HG03571 (cell line): ENCODE measurements at regions not wholly inside any gene's neighbourhood (a gene's known extent, or its start where the extent isn't known, plus 50 kb on each side); places are given as distances from the start of the nearest gene placed in this dataset.

Source experiments
- ATAC-seq: cut with Tn5 transposase; IDR thresholded peaks from one replicate; pipeline ENCODE4 v1.9.1; 2021; ENCODE audit not compliant: unreplicated experiment

DNA sequence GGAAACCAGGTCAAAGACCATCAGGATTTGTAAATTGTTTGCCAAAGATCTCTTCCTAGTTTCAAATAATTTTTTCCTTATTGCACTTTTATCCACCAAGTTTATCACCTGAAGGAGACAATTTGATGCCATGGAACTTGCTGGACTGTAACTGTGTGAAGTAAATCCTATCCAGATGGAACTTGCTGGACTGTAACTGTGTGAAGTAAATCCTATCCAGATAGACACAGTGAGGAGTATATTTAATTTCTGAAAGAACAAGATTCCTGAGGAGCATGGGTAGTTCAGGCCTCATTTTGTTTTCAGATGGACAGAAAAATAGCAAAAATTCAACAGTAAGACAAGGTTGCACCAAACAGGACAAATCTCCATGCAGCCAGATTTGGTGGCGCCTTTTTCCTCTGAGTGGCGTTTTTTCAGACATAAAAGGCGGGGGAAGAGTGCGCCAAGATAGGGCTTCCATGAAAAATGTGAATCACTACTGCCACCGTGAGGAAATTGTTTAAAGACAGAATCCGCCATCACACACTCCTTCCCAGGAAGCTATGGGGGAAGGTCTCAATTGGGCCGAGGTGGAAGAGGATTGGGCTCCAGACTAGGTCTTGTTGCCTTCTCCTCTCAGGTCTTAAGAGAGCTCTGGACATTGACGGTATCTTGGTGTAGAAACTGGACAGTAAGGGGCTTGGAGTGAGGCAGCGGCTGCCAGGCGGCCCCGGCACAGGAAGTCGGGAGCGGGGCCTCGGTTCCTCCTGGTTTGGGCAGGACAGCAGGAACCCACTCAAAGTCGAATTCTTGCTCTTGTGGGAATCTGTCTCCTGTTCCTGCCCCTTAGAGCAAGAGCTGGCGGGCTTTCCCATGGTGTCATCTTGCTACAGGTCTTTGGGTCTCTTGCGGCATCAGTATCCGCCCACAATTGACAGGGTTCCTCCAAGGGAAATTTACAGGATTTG is 234.7 kb downstream of the OR13H1 start:
- no peak for ATAC-seq

DNA sequence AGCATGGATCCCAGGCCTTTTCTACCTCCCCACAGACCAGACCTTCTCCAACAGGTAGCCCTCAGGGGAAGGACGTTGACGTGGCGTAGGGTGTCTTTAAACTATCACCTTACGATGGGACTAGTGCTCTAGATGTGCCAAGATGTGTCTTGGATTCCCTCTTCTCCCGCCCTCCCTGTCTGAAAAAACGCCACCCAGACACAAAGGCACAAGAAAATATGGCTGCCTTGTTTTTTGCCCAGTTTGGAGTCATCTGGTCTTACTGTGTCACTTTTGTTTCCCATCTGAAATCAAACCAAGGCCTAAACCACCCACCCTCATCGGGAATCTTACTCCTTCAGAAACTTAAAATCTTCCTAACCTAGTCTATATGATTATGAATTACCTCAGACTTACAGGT is 235.4 kb downstream of the OR13H1 start:
- no peak for ATAC-seq

DNA sequence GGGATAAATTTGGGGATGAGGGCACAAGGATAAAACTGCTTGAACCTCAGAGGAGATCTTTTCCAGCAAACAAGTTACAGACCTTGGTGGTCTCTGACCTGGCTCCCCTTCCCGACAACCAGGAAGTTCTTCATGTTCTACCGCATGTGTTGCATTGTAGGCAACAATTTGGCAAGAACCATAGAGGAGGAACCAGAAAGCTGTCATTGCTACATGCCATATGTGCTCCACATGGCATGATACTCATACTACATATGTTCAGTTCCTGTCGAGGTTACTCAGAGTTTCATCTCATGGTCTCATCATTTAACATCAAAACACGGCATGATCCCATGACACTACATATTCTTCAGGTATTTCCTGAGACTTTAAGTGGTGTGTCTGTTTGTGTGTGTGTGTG is 235.9 kb downstream of the OR13H1 start:
- ATAC-seq: no peak

DNA sequence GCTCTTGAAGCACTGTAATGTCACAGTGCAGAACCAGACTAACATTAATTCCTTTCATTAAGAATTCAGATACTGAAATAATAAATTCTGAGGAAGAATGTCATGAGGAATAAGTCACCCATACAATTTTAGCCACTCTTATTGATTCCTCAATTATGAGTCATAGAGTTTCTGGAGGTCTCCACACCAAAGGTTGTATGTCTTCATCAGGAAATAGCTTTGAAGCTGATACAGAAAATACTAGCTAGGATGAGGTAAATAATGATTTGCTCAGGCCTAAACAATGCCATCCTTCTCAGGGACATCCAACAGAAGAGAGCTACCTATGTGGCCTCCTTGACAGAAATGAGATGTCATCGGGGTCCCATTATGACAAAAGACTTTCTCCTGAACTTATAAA is 238.8 kb downstream of the OR13H1 start:
- no peak for ATAC-seq

DNA sequence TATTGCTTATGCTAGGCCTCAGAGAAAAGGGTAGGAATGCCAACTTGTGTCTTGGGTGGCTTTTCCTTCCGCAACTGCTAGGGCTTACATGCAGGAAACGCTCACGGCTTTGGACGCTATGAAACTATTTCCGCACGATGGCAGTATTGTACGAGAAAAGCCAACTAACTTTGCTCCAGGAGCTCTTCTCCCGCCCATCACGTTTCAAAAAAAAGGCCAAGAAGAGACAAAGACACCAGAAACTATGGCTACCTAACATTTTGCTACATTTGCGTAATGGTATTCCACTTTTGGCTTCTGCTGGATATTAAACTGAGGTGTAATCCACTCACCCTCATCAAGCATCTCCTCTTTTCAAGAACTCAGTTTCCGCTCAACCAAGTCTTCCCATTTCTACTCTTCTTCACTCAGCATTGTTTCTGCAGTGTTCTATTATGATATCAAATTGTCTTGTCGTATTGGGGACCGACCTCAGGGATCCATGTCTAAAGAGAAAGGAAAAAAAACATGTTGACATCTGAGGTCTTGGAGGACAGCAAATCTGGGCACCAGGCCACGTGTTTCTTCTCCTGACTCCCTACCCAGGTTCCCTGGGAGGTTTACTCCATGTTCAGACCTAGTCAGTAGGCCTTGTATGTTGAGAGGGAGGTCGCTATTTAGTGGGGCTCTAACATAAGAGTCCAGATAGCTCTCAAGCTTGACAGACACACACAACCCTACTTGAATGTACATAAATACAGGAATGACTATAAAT is 239.4 kb upstream of the STK26 start:
- no peak for ATAC-seq

DNA sequence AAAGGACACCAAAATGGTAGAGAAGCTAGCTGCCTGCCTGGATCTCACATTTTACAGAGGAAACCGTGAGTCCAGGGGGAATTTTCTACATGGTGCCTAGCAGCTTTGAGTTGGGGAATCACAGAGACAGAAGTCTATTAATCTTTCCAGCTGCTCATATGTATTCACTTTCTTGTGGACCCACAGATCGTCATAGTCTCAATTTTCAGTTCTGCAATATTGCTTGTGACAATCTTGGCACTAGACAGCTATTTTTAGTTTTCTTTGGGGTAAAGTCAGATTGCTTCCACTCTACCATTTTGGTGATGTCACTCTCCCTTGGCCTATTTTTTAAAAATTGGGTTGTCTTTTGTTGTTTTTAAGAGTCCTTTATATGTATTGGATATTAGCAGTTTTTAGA is 233.4 kb upstream of the STK26 start:
- no peak for ATAC-seq

DNA sequence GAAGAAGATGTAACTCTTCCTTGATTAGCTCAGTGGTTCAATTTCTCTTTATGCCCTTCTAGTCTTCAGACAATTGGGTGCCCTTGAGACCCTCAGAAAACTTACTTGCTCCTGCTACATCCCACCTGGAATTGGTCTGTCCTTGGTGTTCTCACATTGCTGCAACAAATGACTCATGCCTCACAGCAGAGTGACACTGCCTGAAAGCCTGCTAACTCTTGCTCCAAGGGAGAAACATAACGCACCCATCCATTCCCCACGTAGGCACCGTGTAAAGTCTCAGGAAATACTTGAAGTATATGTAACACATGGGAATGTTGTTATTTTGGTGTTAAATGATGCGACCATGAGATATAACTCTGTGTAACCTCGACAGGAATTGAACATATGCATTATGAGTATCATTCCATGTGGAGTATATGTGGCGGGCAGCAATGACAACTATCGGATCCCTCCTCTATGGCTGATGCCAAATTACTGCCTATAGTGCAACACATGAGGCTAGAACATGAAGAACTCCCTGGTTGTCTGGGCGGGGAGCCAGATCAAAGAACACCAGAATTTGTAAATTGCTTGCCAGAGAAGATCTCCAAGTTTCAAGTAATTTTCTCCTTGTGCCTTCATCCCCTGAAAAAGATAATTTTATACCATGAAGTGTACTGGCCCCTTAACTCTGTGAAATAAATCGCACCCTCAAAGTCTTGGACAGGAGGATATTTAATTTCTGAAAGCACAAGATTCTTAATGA is 231.3 kb upstream of the STK26 start:
- no peak for ATAC-seq

DNA sequence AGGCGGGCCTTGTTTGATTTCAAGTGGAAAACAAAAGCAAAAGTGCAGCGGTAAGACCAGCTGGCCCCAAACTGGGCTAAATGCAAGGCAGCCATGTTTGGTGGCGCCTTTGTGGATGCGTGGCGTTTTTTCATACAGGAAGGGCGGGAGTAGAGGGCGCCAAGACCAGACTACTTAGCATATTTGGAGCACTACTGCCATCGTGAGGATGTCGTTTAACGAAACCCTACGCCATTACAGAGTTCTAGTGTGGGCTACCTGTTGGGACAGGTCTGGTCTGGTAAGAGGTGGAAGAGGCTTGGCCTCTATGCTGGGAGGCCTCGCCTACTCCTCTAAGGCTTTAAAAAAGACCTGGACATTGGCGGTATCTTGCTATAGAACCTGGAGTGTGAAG is 230.7 kb upstream of the STK26 start:
- ATAC-seq: no peak

DNA sequence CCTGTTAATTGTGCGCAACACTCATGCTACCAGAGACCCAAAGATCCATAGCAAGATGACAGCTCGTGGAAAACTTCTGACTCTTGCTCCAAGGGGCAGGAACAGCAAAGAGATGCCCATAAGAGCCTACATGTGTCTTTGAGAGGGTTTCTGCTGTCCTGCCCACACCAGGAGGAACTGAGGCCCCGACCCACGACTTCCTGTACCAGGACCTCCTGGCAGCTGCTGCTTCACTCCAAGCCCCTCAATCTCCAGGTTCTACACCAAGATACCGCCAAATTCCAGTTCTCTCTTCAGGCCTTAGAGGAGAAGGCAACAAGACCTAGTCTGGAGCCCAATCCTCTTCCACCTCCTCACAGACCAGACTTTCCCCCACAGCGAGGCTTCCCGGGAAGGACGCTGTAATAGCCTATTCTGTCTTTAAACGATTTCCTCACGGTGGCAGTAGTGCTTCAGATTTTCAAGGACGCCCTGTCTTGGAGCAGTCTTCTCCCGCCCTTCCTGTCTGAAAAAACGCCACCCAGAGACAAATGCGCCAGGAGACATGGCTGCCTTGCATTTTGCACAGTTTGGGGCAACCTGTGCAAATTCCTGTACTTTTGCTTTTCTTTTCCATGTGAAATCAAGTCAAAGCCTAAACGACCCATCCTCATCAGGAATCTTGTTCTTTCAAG is 230.2 kb upstream of the STK26 start:
- no peak for ATAC-seq

DNA sequence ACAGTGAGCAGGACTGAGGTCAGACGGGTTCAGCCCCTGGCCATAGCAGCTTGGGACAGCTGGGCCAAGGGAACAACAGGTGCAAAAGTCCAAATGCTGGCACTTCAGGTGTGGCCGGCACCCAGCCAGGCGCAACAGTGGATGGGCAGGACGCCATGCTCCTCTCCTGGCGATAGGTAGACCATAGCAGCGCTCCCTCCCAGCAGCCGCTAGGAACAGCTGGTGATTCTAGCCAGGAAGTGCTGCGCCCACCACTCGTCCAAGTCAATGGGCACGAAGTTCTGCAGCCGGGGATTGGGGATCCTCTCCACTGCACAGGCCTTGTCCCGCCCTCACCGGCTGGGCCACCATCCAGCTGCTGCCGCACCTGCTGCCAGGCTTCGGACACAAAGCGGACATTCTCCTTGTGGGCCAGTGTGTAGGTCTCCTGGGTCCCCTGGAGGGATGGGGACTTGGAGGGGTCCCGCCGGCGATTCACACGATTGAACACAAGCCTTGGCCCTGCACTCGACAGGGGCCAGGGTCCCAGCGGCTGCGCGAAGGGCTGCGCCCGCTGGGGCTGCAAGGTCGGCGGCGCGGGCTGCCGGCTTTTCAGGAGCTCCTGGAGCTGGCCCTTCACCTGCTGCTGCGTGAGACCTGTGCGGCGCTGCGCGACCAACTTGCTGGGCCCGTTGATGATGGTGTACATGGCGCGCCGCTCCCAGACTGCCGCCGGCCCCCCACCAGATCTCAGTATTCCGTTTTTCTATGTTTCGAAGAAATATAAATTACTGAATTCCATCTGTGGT is 227.5 kb upstream of the STK26 start:
- no peak for ATAC-seq

DNA sequence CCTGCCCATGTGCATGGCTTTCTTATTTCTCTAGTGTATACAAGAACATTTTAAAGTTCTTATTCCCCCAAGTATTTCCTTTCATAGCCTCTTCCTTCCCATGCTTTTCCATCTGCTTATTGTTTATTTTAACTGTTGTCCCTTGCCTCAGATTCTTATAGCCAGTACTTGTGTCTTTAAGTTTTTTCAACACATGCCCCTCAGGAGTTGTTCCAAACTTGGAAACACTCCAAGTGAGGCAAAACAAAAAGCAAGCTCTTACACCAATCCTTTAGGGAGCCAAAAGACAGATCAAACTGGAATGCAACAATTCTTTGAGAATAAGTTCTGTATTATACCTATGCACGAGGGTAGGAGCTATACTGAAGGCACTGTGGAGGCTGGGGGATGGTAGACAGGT is 222.0 kb upstream of the STK26 start:
- ATAC-seq: no peak

DNA sequence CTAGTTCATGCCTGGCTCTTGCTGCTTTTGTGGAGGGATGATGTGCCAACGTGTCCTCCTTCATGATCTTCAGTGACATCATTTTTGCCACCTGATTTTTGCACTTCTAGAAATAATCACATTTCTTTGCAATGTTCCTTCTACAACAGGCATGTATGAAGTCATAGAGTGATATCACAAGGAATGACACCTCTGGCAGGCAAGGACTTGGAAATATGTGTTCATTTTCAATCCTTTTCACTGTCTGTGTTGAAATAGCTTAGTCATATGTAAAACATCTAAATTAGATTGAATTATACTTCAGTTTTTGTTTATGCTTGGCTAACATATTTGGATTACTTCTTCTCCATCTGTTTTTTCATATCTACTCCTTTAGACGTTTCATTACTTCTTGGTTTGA is 221.2 kb upstream of the STK26 start:
- ATAC-seq: no peak

DNA sequence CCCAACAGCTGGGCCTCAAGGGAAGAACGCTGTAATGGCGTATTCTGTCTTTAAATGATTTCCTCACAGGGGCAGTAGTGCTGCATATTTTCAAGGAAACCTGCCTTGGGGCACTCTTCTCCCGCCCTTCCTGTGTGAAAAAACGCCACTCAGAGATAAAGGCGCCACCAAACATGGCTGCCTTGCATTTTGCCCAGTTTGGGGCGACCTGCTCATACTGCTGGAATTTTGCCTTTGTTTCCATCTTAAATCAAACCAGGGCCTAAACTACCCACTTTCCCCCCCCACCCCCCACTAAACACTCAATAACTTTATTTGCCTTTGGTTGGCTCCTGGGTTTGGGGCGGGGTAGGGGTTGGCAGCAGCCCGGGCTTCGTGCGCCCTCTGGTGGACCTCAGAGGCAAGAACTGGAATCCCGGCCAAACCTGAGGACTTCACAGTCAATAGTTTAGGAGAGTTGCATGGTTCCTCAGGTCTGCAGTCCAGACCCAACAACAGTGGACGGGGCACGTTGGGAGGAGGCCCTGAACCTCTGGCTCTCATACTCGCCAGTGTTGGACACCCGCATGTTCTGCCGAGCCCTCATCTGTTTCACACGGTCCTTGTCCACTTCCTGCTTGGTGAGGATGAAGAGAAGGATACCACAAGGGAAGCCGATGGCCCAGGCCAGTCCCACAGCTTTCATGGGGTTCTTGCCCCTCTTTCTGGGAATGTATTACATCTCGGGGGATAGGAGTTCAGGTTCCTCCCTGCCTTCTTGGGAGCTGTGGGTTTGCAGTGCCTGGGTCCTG is 220.1 kb upstream of the STK26 start:
- ATAC-seq: no peak

DNA sequence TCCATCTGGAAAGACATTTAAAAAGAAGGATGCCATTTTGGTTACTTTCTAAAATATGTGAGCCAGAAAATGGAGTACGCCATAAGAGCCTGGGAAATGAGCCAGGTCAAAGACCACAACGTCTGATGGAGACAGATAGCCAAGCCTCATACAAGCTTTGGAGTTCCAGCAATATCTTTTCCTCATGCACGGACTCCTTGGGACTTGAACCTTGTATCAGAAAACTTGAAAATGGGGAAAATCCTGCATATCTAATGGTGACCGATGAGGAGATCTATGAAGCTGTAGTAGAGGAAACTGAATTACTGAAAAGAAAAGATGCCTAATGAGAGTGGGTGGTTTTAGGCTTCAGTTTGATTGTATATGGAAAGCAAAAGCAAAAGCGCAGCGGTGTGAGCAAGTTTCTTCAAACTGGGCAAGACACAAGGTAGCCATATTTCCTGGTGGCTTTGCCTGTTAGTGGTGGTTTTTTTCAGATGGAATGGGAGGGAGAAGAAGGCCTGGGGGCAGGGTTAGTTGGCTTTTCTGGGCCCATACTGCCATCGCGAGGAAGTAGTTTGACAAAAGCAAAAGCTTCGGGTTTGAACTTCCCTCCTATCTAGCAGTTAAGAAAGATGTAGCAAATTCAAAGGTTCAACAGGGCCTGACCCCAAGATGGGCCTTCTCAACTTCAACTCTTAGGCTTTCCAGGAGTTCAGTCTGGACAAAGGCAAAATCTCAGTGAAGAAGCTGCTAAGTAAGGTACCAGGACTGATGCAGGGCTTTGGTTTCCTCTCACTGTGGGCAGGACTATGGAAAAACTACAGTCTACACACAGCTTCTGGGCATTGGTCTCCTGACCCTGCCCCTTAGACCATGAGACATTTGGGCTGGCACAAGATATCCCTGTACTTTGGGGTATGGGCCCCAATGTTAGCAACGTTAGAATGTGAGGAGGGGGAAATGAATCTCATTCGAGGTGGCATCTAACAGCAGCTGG is 210.0 kb upstream of the STK26 start:
- ATAC-seq: peak; percentile 78

DNA sequence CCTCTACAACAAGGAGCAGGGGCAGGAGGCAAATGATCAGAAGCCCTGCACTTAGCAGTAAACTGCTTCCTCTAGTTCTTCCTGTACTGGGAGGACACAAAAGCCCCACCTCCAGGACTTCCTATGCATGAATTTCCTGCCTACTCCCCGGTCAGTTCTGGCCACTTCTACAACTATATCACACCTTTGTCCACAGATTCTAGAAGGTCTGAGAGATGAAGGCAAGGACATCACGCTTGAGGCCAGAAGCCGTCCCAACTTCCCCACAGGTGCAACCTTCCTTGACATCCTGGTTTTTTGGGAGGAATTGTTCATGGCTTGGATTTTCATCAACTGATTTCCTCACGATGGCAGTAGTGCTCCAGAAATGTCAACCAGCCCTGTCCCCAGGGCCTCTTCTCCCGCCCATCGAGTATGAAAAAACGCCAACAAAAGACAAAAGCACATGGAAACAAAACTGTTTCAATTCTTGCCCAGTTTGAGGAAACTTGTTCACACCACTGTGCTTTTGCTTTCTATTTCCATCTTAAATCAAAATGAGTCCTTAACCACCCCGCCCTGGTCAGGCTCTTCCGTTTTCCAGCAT is 206.5 kb upstream of the STK26 start:
- peak; percentile 58 for ATAC-seq

DNA sequence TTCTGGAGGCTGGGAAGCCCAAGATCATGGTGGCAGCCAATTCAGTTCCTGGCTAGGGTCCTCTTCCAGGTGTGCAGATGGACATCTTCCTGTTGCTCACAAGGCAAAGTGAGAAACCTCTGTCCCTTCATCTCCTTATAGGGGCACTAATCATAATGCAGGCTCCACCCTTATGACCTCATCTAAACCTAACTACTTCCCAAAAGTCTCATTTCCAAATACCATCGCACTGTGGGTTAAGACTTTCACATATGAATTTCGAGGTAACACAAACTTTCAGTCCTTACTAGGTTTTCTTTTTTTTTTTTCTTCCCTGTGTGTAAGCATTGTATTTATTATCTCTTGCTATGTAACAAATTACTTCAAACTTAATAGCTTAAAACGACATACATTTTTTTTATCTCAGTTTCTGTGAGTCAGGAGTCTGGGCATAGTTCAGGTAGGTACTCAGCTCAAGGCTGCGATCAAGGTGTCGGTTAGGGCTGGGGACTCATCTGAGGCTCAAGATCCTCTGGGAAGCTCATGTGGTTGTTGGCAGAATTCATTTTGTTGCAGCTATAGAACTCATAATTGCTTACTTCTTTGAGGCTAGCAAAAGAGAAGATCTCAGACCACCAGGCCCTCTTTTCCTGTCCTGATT is 204.7 kb upstream of the STK26 start:
- no peak for ATAC-seq

DNA sequence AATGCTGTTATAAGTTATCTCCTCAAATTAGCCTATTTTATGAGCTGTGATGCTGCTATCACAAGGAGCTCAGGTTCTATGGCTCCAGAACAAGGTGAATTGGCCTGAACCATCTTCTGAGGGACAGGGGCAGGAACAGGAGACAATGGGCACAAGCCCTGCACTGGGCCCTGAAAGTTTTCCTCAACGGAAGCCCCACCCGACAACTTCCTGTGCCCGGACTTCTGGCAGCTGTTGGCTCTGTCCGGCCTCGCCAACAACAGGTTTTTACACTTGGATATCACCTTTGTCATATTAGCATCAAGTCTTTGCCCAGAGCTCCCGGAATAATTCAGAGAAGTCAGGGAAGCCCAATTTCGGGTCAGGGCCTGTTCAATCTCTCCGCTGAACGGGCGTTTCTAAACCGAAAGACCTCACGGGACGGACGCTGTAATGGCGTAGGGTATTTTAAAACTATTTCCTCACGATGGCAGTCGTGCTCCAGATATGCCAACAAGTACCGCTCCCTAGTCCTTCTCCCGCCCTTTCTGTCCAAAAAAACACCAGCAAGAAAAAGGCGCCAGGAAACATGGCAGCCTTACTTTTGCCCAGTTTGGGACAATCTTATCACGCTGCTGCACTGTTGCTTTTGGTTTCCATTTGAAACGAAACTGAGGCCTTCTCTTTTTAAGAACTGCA is 201.0 kb upstream of the STK26 start:
- no peak for ATAC-seq
